ENCODE measurements at regions not wholly inside any gene's neighbourhood (a gene's known extent, or its start where the extent isn't known, plus 50 kb on each side); places are given as distances from the start of the nearest gene placed in this dataset.

DNA sequence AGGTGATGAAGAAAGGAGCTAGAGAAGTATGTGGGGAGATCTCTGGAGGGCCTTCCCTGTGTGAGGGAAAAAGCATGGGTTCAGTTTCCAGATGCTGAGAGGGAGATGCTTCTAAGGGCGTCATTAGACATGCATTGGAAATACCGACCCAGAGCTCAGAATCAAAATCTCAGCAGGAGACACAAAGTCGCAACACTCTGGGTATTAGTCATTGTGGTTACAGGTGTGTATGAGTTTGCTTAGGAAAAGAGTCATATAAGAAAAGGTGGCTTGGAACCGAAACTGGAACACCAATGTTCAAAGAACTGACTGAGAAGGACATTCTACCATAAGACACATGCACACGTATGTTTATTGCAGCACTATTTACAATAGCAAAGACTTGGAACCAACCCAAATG lies 477.1 kb downstream of the FBXO15 start:
- no peak for TF ChIP-seq CTCF (IDR thresholded peaks at IDR 0.05; ENCODE audit: unreplicated experiment)
- H3K9me3 Mint-ChIP-seq (ENCODE audit: low read depth, unreplicated experiment): peaks cover 3% of the 10 kb centered on the region
- no peaks in the 10 kb centered on the region for H3K27me3 Mint-ChIP-seq (ENCODE audit: unreplicated experiment)
- peaks cover 35% of the 10 kb centered on the region for H3K4me1 Mint-ChIP-seq (ENCODE audit: low read depth, unreplicated experiment)
- DNase-seq: peak; percentile 52
- peak overlapping the region; percentile 63 for H3K27ac Mint-ChIP-seq (ENCODE audit: unreplicated experiment)
- BruUV-seq (replicated peaks): no TSS peak
- CTCF ChIA-PET: interaction anchor here (0.6 to 1.1 kb wide), 4 partner anchors 14 to 437 kb away, joined by 3 to 4 read pairs (median 3); no protein-coding TSS in a partner anchor
- H3K36me3 Mint-ChIP-seq (ENCODE audit: insufficient read depth, unreplicated experiment): no peaks in the 10 kb centered on the region
- intact Hi-C loops (cut with micrococcal nuclease; ENCODE audit: unreplicated experiment): loop anchor here (2.0 kb wide), 1 partner anchor 126 kb away; no protein-coding TSS in a partner anchor
- peak overlapping the region; percentile 14 for H3K4me3 Mint-ChIP-seq (ENCODE audit: low read depth, unreplicated experiment)

- no peaks in the 10 kb centered on the region for H3K27me3 Mint-ChIP-seq (ENCODE audit: unreplicated experiment)
- intact Hi-C loops (cut with micrococcal nuclease; ENCODE audit: unreplicated experiment): loop anchor here (2.0 kb wide), 1 partner anchor 125 kb away; no protein-coding TSS in a partner anchor
- peaks cover 35% of the 10 kb centered on the region for H3K4me1 Mint-ChIP-seq (ENCODE audit: low read depth, unreplicated experiment)
- no peak for TF ChIP-seq CTCF (IDR thresholded peaks at IDR 0.05; ENCODE audit: unreplicated experiment)
- no peaks in the 10 kb centered on the region for H3K36me3 Mint-ChIP-seq (ENCODE audit: insufficient read depth, unreplicated experiment)
- peak overlapping the region; percentile 63 for H3K27ac Mint-ChIP-seq (ENCODE audit: unreplicated experiment)
- DNase-seq: no peak
- peak overlapping the region; percentile 14 for H3K4me3 Mint-ChIP-seq (ENCODE audit: low read depth, unreplicated experiment)
- H3K9me3 Mint-ChIP-seq (ENCODE audit: low read depth, unreplicated experiment): peaks cover 3% of the 10 kb centered on the region
- CTCF ChIA-PET: interaction anchor here (0.6 kb wide), 3 partner anchors 14 to 437 kb away, joined by 3 to 4 read pairs (median 3); no protein-coding TSS in a partner anchor
- no TSS peak for BruUV-seq (replicated peaks)
These were observed 477.6 kb downstream of the FBXO15 start for GRCh38 chr18:73670039-73670438.

DNA sequence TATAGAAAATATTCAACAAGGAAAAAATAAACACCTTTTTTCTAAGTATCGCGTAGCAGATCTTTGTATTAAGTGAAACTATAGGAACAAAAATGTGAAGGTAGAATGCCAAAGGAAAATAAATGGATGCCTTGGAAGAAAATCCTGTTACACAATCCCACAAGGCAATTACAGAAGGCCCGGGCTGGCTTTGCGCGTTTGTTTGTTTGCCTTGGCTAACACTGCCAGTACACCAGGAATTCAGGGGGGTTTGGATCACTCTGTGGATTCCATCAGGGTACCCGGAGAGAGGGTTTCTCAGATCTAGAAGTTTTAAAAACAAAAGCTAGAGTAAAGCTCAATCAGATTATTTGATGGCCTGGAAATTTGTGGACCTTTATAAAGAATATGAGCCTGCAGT lies 478.3 kb downstream of the FBXO15 start:
- Mint-ChIP-seq H3K27ac (ENCODE audit: unreplicated experiment) (peak overlapping the region; percentile 63), H3K4me3 (ENCODE audit: low read depth, unreplicated experiment) (no peak overlapping the region), H3K36me3 (ENCODE audit: insufficient read depth, unreplicated experiment) (no peaks in the 10 kb centered on the region), H3K4me1 (ENCODE audit: low read depth, unreplicated experiment) (peaks cover 35% of the 10 kb centered on the region), H3K9me3 (ENCODE audit: low read depth, unreplicated experiment) (peaks cover 3% of the 10 kb centered on the region), H3K27me3 (ENCODE audit: unreplicated experiment) (no peaks in the 10 kb centered on the region)
- BruUV-seq (replicated peaks): no TSS peak
- TF ChIP-seq CTCF (IDR thresholded peaks at IDR 0.05; ENCODE audit: unreplicated experiment): no peak
- CTCF ChIA-PET: no interaction called here
- DNase-seq: peak; percentile 15
- intact Hi-C loops (cut with micrococcal nuclease; ENCODE audit: unreplicated experiment): no loop called here

- no peak overlapping the region for H3K27ac Mint-ChIP-seq (ENCODE audit: unreplicated experiment)
- CTCF ChIA-PET: no interaction called here
- no peaks in the 10 kb centered on the region for H3K36me3 Mint-ChIP-seq (ENCODE audit: insufficient read depth, unreplicated experiment)
- DNase-seq: no peak
- H3K4me1 Mint-ChIP-seq (ENCODE audit: low read depth, unreplicated experiment): peaks cover 35% of the 10 kb centered on the region
- H3K4me3 Mint-ChIP-seq (ENCODE audit: low read depth, unreplicated experiment): no peak overlapping the region
- TF ChIP-seq CTCF (IDR thresholded peaks at IDR 0.05; ENCODE audit: unreplicated experiment): no peak
- no peaks in the 10 kb centered on the region for H3K27me3 Mint-ChIP-seq (ENCODE audit: unreplicated experiment)
- BruUV-seq (replicated peaks): no TSS peak
- H3K9me3 Mint-ChIP-seq (ENCODE audit: low read depth, unreplicated experiment): peaks cover 3% of the 10 kb centered on the region
- intact Hi-C loops (cut with micrococcal nuclease; ENCODE audit: unreplicated experiment): no loop called here
These were observed 479.6 kb downstream of the FBXO15 start for GRCh38 chr18:73668051-73668450.

All from Calu3 (cell line).